GM19023 (cell line): ENCODE measurements at regions not wholly inside any gene's neighbourhood (a gene's known extent, or its start where the extent isn't known, plus 50 kb on each side); places are given as distances from the start of the nearest gene placed in this dataset.
"Not testable (repeated sequence)": the region's sequence is repeated elsewhere in the genome, so short reads cannot be mapped to it uniquely, and the experiment has no call there.

Source experiments
- ATAC-seq: cut with Tn5 transposase; IDR thresholded peaks from one replicate; pipeline ENCODE4 v1.9.1; 2021; ENCODE audit warnings: mild to moderate bottlenecking, moderate library complexity; ENCODE audit not compliant: unreplicated experiment

DNA sequence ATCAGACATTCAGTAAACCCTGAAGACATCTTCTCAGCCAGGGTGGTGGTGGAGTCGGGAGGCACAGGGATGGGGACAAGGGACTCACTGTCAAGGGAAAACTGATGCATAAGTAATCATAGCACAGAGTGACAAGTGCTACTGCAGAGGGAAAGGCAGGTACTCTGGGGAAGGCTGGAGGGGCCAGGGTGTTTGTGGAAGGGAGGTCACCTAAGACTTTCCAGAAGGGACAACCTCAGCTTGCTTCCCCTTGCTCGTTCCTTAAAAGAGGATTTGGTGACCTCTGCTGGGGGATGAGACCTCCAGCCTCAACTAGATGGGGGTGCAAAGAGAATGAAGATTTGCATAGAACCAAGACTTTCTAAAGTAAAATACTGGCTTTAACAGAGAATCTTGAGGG, 99.5 kb downstream of the SLC4A3 start:
- ATAC-seq: no peak

DNA sequence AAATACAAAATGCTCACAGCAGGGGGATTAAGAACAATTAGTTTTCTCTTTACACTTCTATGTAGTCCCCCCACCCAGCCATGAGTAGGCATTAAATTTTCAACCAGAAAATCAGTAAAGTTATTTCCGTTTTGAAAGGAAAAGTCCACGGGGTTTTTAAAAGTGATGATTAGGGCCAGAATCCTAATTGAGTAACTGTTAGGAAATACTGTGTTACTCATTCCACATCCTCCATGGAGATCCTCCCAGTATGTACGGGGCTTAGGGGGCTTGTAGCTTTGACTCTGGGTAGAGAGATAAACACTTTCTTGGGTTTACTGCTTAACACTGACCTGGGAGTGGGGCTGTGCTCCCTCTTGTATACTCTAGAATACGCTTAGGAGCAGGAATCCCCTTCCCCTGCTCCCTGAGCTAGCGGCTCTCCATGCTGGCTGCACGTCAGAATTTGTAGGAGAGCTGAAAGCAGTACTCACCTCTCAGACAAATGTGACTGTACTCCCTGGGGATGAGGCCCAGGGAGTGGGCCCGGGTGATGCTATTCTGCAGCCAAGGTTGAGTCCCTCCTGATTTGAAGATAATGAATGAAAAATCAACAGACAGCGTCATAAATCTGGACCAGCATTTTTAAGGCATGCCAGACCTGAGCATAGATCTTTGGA, 100.5 kb downstream of the SLC4A3 start:
- ATAC-seq: no peak

DNA sequence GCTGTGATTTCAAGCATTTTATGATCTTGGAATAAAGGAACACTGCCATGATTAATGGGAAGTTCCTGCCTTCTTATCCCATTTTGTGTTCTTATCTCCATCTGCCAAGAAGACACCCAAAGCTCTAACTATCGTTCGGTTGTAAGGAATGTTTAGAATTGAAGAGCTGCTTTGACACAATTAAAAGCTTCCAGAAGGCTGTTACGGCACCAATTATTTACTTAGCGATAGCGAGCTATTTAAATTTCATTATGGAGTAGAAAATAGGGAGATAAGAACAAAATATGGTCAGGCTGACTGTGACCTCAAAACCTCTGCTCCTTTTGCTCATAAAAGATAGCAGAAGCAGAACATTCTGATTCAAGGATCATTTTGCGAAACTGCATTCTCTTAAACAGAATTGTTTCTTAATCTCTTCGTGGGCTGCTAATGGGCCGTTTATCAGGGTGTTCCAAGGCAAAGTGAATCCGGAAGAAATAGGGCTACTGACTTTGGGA, 101.6 kb downstream of the SLC4A3 start:
- ATAC-seq: no peak

DNA sequence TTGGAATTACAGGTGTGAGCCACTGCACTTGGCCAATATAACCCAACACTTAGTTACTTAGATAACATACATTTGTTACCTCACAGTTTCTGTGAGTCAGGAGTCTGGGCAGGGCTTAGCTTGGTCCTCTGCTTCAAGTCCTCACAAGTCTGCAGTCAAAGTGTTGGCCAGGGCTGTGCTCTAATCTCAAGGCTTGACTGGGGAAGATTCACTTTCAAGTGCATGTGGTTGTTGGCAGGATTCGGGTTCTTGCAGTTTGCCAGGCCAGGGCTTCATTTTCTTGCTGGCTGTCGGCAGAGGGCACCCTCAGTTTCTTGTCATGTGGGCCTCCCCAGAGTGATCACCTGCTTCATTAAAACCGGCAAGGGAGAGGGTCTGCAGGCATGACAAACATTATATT, 103.7 kb downstream of the SLC4A3 start:
- no peak for ATAC-seq

DNA sequence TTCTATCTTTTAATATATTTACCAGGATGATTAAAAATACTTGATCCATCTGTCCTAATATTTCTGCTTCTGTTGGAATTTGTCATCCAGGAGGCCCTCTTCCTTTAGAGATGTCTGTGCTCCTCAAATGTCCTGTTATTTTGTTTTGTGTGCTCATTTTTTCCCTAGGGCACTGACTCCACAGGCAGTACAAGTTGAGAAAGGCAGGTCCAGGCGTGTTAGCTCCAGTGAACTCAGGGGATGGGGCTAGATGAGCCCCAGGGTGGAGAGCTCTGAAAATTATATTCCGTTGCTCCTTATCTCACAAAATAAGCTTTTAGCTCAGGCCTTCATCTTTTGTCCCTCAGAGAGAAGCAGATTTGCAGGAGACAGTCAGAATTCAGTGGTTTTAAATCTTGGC, 105.7 kb downstream of the SLC4A3 start:
- ATAC-seq: no peak

DNA sequence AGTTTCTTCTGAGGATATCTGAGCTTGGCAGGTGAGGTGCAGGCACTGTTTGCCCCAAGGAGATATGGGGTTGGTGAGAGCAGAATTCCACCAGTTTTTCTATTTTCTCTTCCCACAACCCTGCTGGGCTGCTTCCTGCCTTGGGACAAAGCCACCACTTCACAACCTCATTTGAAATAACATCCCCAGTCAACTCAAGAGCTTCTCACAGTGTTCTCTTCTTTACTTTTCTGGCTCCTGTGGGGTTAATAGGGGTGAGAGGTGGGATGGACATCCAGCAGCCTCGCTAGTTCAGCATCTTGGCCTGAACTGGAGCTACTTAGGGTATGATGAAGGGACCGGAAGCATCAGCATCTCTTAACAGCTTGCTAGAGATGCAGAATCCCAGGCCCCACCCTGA, 106.3 kb downstream of the SLC4A3 start:
- ATAC-seq: no peak

DNA sequence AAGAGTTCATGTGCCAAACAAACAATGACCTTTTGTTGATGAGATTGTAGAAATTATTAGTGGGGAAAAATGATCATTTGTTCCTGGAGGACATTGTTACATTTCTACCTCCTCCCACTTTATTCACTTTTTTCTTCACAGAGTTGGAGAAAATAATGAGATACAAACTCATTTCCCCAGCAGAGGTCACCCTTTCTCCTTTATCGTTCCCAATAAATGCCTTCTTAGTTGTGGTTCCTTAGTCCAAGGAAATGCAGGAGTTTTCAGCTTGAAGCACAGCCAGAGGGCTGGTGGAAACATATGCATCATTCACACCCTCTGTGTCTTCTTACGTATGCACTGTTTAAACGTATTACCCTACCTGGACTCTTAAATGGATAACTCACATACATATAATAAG, 108.8 kb downstream of the SLC4A3 start:
- ATAC-seq: no peak

DNA sequence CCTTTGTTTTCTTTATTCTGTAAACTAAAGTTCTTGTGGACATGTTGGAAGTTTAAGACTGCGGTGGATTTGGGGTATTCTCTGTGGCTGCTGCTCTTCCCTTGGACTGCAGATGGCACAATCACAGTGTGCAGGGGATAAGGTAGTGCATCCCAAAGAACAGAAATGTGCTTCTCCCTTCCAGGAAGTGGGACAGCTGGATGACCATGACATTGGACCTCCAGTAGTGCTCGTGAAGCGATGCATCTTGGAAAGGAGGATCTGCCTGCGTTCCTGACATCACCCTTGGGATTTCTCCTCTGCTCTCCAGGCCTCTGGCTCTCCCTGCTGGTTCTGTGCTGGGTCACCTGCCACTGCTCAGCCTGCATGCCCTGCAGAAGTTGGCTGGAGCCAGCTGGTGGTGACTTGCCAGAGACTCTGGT, 109.9 kb downstream of the SLC4A3 start:
- no peak for ATAC-seq

DNA sequence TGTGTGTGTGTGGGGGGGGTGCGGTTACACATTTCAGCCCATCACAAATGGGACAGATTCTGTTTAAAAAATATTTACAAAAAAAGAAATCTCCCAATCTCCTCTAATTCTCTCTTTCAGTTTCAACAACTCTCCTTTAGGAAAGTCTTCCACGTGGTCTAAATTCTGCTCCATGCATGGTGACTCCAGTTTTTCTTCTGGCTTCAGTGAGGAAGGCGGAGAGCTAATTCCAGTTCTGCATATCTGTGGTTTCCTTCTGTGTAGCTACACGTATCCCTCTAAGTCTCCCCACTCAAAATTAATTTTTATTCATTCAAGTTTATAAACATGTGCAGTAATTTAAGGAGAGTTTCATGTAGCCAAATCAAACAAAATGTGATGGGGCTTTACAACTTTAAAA, 111.6 kb downstream of the SLC4A3 start:
- no peak for ATAC-seq

DNA sequence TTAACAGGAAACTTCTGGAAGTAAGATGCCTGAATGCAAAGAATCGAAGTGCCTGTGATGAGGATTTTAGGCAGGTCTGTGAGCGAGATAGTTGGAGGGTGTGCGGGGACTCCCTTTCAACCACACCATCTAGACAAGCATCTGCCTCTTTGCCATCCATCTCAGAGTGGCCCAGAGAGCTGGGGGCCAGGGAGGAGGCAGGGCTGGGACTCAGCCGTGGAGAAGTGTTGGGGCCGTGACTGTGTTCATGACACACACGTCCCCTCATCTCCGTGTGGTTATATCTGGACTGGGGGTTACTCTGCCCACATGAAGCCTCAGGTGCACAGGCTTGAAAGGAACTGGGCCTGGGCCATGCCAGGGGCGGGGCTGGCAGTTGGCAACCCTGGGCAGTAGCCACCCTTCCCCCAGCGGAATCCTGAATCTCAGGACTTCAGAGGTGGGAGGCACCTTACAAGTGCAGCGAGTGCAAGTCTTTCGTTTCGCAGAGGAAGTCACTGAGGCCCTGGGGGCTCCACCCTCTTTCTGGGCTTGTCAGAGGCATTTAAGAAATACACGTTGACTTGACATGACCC, 112.5 kb downstream of the SLC4A3 start:
- ATAC-seq: no peak

DNA sequence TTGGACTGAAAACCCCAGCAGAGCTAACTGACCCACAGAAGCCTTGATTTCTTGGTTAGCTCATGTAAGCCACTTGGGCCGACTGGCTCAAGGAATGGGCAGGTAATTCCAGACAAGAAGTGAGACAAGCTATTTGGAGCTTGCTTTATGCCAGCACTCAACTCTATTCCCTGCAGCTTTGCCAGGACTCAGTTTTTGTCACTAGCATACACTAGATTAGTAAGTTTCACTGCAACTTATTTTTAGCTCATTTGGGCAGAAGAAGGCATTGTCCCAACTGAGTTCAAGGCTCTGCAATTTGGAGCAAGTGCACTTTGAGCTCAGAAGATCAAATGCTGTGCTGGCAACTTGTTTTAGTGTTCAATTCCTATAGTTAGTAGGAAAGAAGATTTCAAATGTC, 116.1 kb downstream of the SLC4A3 start:
- ATAC-seq: no peak

DNA sequence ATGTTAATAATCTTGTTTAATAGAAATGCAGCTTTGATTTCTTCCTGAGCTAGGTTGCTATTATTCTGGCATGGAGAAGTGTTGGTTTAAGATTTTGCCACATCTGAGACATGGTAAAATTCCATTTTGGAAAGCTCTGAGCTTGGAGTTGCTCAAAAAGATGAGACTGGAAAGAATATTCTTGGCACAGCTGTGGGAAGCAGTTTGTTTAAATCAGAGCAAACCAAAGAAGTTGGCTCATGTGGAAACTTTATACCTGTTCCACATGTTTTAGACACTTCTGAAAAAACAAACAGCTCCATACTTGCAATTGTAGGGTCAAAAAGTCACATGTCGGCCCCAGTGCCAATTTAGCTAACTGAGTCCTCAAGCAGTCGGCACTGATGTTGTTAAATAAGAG, 116.6 kb downstream of the SLC4A3 start:
- ATAC-seq: no peak

DNA sequence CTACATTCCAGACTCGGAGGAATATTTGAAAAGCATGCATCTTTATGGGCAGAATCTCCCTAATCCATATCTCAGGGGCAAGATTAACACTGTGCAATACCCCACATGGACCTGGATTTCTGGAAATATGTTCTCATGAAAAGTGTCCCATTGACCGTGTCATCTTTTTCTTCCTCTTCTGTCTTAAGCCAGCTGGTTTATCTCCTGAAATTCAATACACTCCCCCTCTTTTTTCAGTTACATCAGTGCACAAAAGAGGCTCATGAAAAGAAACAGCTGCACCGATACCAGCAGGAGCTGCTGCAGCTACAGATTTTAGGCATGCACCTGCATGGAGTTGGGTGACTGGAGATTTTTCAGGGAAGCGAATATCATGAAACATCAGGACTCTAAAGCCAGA, 117.2 kb downstream of the SLC4A3 start:
- ATAC-seq: no peak

DNA sequence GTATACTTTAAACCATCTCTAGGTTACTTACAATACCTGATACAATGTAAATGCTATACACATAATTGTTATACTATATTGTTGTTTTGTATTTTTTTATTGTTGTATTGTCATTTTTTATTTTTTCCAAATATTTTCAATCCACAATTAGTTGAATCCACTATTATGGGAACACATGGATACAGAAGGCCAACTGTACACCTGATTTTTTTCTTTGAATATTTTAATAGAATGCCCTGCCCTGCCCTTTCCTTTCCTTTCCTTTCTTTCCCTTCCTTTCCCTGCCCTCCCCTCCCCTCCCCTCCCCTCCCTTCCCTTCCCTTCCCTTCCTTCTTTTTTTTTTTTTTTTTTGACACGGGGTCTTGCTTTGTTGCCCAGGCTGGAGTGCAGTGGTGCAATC, 120.2 kb downstream of the SLC4A3 start:
- no peak for ATAC-seq

DNA sequence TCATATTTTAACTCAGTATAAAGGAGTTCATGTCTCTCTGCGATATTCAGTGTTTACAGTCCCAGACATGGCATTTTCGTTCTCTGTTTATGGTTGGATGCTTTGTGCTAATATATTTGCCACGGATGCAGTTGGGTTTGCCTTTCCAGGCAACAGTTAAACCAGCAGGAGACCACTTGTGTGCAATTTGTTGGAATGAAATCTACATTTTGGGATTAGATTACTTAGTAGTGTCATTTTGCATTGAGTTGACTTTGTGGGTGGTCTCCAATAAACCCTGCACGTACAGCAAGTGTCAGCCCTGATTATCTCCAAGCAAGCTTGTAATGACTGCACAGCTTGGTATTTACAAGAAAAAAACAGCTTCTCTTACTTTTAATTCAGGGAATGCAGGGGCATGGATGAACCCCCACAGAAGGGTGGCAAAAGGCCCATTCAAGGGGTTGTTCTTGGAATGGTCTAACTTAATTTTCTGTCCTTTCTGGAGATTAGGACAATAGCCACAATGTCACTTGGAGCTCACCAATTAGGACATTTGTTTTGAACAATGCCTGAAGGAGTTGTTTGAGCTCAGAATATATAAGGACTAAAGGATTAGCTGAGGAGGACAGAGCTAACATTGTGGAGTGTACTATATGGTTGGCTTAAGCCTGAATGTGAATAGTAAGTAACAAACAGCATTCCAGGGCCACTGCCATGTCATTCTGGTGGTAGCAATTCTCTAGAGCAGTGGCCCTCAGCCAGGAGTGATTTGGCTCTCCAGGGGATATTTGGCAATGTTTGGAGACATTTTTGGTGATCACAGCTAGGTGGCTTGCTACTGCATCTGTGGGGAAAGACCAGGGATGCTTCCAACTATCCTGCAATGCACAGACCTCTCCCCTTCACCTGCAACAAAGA, 121.5 kb downstream of the SLC4A3 start:
- no peak for ATAC-seq

DNA sequence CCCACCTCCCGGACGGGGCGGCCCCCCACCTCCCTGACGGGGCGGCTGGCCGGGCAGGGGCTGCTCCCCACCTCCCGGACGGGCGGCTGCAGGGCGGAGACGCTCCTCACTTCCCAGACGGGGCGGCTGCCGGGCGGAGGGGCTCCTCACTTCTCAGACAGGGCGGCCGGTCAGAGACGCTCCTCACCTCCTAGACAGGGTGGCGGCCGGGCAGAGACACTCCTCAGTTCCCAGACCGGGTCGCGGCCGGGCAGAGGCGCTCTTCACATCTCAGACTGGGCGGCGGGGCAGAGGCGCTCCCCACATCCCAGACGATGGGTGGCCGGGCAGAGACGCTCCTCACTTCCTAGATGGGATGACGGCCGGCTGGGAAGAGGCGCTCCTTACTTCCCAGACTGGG, 123.7 kb downstream of the SLC4A3 start:
- ATAC-seq: not testable (repeated sequence)

DNA sequence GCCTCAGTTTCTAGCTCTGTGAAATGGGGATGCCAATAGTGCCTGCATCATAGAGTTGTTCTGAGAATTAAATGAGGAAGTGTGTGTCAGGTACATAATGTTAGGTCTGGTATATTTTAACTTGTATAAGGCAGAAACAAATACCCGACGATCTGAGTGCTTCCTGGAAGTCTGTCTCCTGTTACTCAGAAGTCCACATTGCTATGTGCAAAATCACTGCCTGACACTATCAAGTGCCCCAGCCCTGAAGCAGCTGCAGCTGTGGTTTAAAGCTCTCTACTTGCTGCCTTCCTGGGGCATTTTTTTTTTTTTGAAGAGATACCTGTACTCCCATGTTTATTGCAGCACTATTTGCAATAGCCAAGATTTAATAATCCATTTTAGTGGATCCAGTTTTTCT, 125.3 kb downstream of the SLC4A3 start:
- ATAC-seq: no peak

DNA sequence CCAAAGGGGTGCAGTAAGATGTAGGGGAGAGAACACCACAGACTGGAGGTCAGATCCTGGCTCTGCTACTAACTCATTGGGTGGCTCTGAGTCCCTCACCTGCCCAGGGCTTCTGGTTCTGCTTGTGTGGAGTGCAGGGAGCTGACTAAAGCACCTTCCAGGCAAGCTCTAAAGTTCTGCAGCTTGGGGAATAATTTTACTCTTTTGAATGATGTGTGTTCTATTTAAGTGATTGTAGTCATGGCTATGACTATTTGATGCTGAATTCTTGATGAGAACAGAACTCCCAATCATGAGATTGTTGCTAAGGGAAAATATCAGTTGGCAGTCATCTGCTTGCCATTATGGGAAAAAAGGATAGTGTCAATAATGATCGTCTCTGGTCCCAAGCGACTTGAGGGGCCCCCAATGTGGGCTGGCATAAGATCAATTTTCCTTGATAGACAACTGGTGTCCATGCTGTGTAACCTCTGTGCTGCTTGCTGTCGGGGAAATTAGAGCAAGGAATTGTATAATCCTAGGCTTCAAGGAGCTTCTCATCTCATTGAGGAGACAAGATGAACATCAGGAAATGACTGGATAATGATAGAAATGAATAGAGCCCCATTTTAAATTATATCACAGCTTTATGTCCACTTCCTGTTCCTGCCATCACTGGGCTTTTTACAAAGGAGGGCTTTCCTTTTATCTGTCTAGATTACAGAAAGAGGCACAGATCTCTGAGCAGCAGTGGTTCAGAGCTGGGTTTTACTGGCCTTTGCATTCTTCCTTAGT, 131.7 kb downstream of the SLC4A3 start:
- no peak for ATAC-seq

DNA sequence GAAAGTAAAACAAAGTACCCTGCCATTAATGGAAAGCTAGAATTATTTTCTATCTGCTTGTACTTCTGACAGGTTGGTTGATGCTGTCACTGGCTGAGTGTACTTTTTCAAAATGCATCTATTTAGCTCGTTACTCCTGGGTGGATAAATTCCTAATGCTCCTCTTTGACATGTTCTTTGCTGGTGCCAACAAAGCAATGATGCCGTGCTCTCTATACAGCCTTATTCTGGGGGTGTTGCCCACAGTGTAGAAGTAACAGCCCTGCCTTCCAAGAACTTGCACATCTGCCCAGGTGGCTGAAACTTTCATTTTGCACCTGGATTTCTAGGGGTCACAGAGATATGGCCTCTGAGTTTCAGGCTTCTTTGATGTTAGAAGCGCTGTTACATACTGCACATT, 132.4 kb downstream of the SLC4A3 start:
- ATAC-seq: no peak

DNA sequence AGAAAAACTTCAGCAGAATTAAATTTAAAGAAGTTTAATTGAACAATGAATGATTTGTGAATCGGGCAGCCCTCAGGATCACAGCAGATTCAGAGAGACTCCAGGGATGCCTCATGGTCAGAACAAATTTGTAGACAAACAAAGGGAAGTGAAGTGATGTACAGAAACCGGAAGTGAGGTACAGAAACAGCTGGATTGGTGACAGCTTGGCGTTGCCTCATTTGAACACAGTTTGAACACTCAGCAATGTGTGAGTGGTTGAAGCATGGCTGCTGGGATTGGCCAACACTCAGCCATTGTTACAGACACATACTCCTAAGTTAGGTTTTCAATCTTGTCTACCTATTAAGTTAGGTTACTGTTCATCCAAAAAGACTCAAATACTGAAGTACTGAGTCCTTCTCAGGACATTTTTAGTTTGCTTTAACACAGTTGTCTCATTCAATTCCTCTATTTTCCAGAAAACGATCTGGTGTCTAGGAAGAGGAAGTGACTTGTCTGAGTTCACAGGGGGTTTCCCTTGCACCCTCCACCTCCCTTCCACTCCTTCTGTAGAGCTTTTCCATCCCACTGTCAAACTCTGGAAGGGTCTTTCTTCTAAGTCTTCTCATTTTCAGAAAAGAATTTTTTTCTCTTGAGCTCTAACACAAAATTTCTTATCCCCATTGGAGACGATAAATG, 137.9 kb downstream of the SLC4A3 start:
- no peak for ATAC-seq

DNA sequence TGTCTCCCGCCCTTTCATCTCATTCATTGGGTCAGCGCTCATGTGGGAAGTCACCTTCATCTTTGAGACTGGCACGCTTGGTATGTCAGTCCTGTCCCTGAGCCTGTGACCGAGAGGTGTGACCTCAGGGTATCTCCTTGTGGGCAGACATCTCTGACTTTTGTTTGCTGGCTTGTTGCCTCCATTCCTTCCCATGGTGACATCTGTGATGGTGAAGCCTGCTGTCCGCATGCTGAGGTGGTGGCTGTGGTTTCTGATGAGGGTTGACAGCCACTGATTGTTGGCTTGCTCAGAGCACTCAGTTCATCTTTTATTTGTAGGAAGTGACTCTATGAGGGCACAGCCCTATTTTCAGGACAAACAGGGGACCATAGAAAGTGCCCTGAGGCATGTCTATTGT, 139.2 kb downstream of the SLC4A3 start:
- ATAC-seq: no peak
